ENCODE measurements at regions not wholly inside any gene's neighbourhood (a gene's known extent, or its start where the extent isn't known, plus 50 kb on each side); places are given as distances from the start of the nearest gene placed in this dataset.
"Not testable (repeated sequence)": the region's sequence is repeated elsewhere in the genome, so short reads cannot be mapped to it uniquely, and the experiment has no call there.

GRCh38 chr16:88154886-88155285 is 203.7 kb downstream of the BANP start:
- TF ChIP-seq CTCF, POLR2A (IDR thresholded peaks at IDR 0.05): not testable (repeated sequence)
